GM23338 (cell line): ENCODE measurements at regions not wholly inside any gene's neighbourhood (a gene's known extent, or its start where the extent isn't known, plus 50 kb on each side); places are given as distances from the start of the nearest gene placed in this dataset.

Experiments
- ATAC-seq: fragments of 200-7000 bp; cut with Tn5 transposase; 3 replicates; pipeline ENCODE4 v1.9.1; 2020
- DNase-seq: peaks from one replicate; pipeline ENCODE4 v3.0.0-alpha.2; 2015; ENCODE audit warnings: low spot score
- H2AFZ ChIP-seq: fragments of 200-600 bp; sonication (generic); 2 replicates; pipeline ENCODE4 v1.8.0; 2016; ENCODE audit warnings: antibody characterized with exemption, mild to moderate bottlenecking, moderate library complexity
- H3F3A ChIP-seq: fragments of 200-600 bp; sonication (generic); replicated peaks from 2 replicates; pipeline ENCODE4 v1.8.0; 2017; ENCODE audit warnings: antibody characterized with exemption, mixed run types, low read depth
- H3K27ac ChIP-seq: fragments of 200-600 bp; sonication (generic); 2 replicates; pipeline ENCODE4 v1.6.1; 2016; ENCODE audit warnings: low read depth
- H3K27me3 ChIP-seq: fragments of 200-600 bp; sonication (generic); 2 replicates; pipeline ENCODE4 v1.8.0; 2016; ENCODE audit warnings: mild to moderate bottlenecking, mixed run types, moderate library complexity; ENCODE audit not compliant: insufficient read depth
- H3K36me3 ChIP-seq: fragments of 200-600 bp; sonication (generic); 2 replicates; pipeline ENCODE4 v1.8.0; 2016; ENCODE audit warnings: mild to moderate bottlenecking; ENCODE audit not compliant: insufficient read depth
- H3K4me1 ChIP-seq: fragments of 200-600 bp; sonication (generic); 2 replicates; pipeline ENCODE4 v1.8.0; 2016; ENCODE audit warnings: mild to moderate bottlenecking, moderate library complexity; ENCODE audit not compliant: insufficient read depth
- H3K4me2 ChIP-seq: fragments of 200-600 bp; sonication (generic); 2 replicates; pipeline ENCODE4 v1.7.1; 2017; ENCODE audit warnings: mixed run types
- H3K4me3 ChIP-seq: fragments of 200-600 bp; sonication (generic); 2 replicates; pipeline ENCODE4 v1.6.1; 2016; ENCODE audit warnings: mixed run types
- H3K79me2 ChIP-seq: fragments of 200-600 bp; sonication (generic); replicated peaks from 2 replicates; pipeline ENCODE4 v1.8.0; 2017; ENCODE audit warnings: mild to moderate bottlenecking; ENCODE audit not compliant: insufficient read depth
- H3K9me2 ChIP-seq: fragments of 200-600 bp; sonication (generic); 2 replicates; pipeline ENCODE4 v1.8.0; 2017; ENCODE audit not compliant: insufficient read depth
- H4K20me1 ChIP-seq: fragments of 200-600 bp; sonication (generic); replicated peaks from 2 replicates; pipeline ENCODE4 v1.8.0; 2017; ENCODE audit warnings: mild to moderate bottlenecking; ENCODE audit not compliant: insufficient read depth
- H3K27ac Mint-ChIP-seq: 2 replicates; pipeline ENCODE4 v1.8.0; 2020; ENCODE audit warnings: inconsistent platforms, mild to moderate bottlenecking, moderate library complexity, mixed read lengths
- H3K27me3 Mint-ChIP-seq: 3 replicates; pipeline ENCODE4 v1.8.0; 2022; ENCODE audit warnings: low read depth, mild to moderate bottlenecking, moderate library complexity, mixed read lengths, inconsistent platforms; ENCODE audit not compliant: insufficient read depth, poor library complexity
- H3K36me3 Mint-ChIP-seq: 3 replicates; pipeline ENCODE4 v1.8.0; 2021; ENCODE audit warnings: low read depth, mild to moderate bottlenecking, inconsistent platforms, moderate library complexity, mixed read lengths
- H3K4me1 Mint-ChIP-seq: 3 replicates; pipeline ENCODE4 v1.8.0; 2020; ENCODE audit warnings: mild to moderate bottlenecking, inconsistent platforms, mixed read lengths
- H3K4me3 Mint-ChIP-seq: 3 replicates; pipeline ENCODE4 v1.8.0; 2021; ENCODE audit warnings: moderate library complexity, mild to moderate bottlenecking, inconsistent platforms, mixed read lengths
- H3K9me3 Mint-ChIP-seq: 3 replicates; pipeline ENCODE4 v1.8.0; 2020; ENCODE audit warnings: moderate library complexity, mild to moderate bottlenecking, inconsistent platforms, mixed read lengths
- CREB1 ChIP-seq: fragments of 250-450 bp; sonication (Bioruptor Pico); IDR thresholded peaks from 2 replicates; pipeline ENCODE4 v1.5.0; 2020; ENCODE audit warnings: low read depth, mild to moderate bottlenecking, moderate library complexity
- EZH2 ChIP-seq: fragments of 200-600 bp; sonication (generic); IDR thresholded peaks from one replicate; pipeline ENCODE4 v1.8.0; 2017; ENCODE audit warnings: antibody characterized with exemption, mild to moderate bottlenecking, low read depth; ENCODE audit not compliant: unreplicated experiment
- EZH2phosphoT487 ChIP-seq: fragments of 200-600 bp; sonication (generic); IDR thresholded peaks from one replicate; pipeline ENCODE4 v1.8.1; 2018; ENCODE audit warnings: antibody characterized with exemption; ENCODE audit not compliant: unreplicated experiment
- JUNB ChIP-seq: IDR thresholded peaks from one replicate; pipeline ENCODE4 v1.6.1; 2016; ENCODE audit warnings: antibody characterized with exemption; ENCODE audit not compliant: unreplicated experiment
- NANOG ChIP-seq: IDR thresholded peaks from 2 replicates; pipeline ENCODE4 v1.6.1; 2016; ENCODE audit warnings: antibody characterized with exemption, borderline replicate concordance
- POLR2AphosphoS5 ChIP-seq: IDR thresholded peaks from 2 replicates; pipeline ENCODE4 v1.6.1; 2016; ENCODE audit warnings: antibody characterized with exemption, low read depth
- ZNF114 ChIP-seq: fragments of 250-450 bp; sonication (Bioruptor Pico); IDR thresholded peaks from 2 replicates; pipeline ENCODE4 v1.5.0; 2020; ENCODE audit warnings: mild to moderate bottlenecking, moderate library complexity
- ZNF331 ChIP-seq: fragments of 250-450 bp; sonication (Bioruptor Pico); IDR thresholded peaks from 2 replicates; pipeline ENCODE4 v1.5.0; 2020; ENCODE audit warnings: low read depth, mild to moderate bottlenecking, moderate library complexity
- TF ChIP-seq, protein P1 (sequence below), 2 experiments: fragments of 200-600 bp in 1 of 2; sonication (generic) in 1 of 2; conservative IDR thresholded peaks; 2 replicates each; pipeline versions ENCODE4 v1.5.1 to v1.6.1; 2016 to 2017; ENCODE audit warnings: antibody characterized with exemption in 2 of 2, low read depth in 2 of 2, mild to moderate bottlenecking in 2 of 2, moderate library complexity in 1 of 2
- TF ChIP-seq, protein P2 (sequence below): IDR thresholded peaks from 2 replicates; pipeline ENCODE4 v1.6.1; 2016; ENCODE audit warnings: antibody characterized with exemption
- TF ChIP-seq, protein P3 (sequence below): IDR thresholded peaks from one replicate; pipeline ENCODE4 v1.6.1; 2018; ENCODE audit warnings: antibody characterized with exemption; ENCODE audit not compliant: unreplicated experiment

DNA sequence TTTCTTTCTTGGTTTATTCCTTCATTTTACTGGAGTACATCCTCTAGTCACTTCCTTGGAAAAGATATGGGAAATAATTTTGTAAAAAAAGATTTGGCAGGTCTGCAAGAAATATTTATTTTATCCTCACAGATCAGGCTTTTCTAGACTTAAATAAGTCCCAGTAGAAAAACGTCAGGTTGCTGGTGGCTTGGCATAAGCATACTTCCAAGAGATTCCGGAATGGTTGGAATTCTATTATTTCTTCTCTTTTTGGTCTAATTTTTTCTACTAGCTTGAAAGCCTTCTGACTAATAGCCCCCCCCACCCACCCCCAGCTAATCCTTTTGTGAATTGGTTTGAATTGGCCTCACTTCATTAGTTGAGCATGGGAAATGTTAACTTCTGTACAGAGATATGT is 147.6 kb downstream of the ZIC5 start (continued):
- TF ChIP-seq, protein P1, sequence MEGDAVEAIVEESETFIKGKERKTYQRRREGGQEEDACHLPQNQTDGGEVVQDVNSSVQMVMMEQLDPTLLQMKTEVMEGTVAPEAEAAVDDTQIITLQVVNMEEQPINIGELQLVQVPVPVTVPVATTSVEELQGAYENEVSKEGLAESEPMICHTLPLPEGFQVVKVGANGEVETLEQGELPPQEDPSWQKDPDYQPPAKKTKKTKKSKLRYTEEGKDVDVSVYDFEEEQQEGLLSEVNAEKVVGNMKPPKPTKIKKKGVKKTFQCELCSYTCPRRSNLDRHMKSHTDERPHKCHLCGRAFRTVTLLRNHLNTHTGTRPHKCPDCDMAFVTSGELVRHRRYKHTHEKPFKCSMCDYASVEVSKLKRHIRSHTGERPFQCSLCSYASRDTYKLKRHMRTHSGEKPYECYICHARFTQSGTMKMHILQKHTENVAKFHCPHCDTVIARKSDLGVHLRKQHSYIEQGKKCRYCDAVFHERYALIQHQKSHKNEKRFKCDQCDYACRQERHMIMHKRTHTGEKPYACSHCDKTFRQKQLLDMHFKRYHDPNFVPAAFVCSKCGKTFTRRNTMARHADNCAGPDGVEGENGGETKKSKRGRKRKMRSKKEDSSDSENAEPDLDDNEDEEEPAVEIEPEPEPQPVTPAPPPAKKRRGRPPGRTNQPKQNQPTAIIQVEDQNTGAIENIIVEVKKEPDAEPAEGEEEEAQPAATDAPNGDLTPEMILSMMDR (conservative IDR thresholded peaks at IDR 0.05; ENCODE audit: low read depth in 2 of 2): no peak
- TF ChIP-seq, protein P2, sequence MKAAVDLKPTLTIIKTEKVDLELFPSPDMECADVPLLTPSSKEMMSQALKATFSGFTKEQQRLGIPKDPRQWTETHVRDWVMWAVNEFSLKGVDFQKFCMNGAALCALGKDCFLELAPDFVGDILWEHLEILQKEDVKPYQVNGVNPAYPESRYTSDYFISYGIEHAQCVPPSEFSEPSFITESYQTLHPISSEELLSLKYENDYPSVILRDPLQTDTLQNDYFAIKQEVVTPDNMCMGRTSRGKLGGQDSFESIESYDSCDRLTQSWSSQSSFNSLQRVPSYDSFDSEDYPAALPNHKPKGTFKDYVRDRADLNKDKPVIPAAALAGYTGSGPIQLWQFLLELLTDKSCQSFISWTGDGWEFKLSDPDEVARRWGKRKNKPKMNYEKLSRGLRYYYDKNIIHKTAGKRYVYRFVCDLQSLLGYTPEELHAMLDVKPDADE: no peak
- TF ChIP-seq EZH2 (no peak), NANOG (no peak)
- TF ChIP-seq, protein P3, sequence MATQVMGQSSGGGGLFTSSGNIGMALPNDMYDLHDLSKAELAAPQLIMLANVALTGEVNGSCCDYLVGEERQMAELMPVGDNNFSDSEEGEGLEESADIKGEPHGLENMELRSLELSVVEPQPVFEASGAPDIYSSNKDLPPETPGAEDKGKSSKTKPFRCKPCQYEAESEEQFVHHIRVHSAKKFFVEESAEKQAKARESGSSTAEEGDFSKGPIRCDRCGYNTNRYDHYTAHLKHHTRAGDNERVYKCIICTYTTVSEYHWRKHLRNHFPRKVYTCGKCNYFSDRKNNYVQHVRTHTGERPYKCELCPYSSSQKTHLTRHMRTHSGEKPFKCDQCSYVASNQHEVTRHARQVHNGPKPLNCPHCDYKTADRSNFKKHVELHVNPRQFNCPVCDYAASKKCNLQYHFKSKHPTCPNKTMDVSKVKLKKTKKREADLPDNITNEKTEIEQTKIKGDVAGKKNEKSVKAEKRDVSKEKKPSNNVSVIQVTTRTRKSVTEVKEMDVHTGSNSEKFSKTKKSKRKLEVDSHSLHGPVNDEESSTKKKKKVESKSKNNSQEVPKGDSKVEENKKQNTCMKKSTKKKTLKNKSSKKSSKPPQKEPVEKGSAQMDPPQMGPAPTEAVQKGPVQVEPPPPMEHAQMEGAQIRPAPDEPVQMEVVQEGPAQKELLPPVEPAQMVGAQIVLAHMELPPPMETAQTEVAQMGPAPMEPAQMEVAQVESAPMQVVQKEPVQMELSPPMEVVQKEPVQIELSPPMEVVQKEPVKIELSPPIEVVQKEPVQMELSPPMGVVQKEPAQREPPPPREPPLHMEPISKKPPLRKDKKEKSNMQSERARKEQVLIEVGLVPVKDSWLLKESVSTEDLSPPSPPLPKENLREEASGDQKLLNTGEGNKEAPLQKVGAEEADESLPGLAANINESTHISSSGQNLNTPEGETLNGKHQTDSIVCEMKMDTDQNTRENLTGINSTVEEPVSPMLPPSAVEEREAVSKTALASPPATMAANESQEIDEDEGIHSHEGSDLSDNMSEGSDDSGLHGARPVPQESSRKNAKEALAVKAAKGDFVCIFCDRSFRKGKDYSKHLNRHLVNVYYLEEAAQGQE: no peak

DNA sequence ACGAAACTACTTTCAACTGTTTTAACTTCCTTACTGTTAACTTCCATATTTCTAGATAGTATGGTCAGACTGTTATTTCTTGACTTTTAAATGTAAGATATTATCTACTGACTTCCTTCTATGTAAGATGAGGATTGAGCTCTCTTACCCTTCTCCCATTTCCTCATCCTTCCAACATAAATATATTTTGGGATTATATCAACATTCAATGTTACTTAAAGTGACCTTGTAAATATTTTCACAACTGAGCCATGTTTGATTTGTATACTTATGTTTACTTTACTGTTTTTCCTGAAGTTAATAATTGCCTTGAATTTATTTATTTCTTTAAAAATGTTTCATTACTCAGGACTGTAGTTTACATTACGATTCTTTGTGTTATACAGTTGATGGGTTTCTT is 148.7 kb downstream of the ZIC5 start:
- Histone ChIP-seq H3K27ac (no peak overlapping the region), H4K20me1 (no peaks in the 10 kb centered on the region), H3K4me3 (no peak overlapping the region), H3K9me2 (peaks cover 7% of the 10 kb centered on the region; the same call in 1 of the 2 replicates), H3K4me2 (no peak overlapping the region), H3K4me1 (peaks cover 13% of the 10 kb centered on the region), H2AFZ (no peak overlapping the region), H3K27me3 (no peaks in the 10 kb centered on the region), H3K36me3 (no peaks in the 10 kb centered on the region), H3F3A (peaks cover 3% of the 10 kb centered on the region; the same call in 1 of the 2 replicates), H3K79me2 (no peaks in the 10 kb centered on the region)
- Mint-ChIP-seq H3K36me3 (0 out of 3 replicates have a peak, but pooled peaks cover 3% of the 10 kb centered on the region), H3K27me3 (no peaks in the 10 kb centered on the region), H3K27ac (no peak overlapping the region), H3K9me3 (no peaks in the 10 kb centered on the region), H3K4me1 (peaks cover 24% of the 10 kb centered on the region), H3K4me3 (no peak overlapping the region)
- DNase-seq (no peak), ATAC-seq (no peak)
- TF ChIP-seq POLR2AphosphoS5: no peak
- TF ChIP-seq, protein P1 (conservative IDR thresholded peaks at IDR 0.05; ENCODE audit: low read depth in 2 of 2): no peak
- TF ChIP-seq CREB1 (CRISPR knock-in tag): no peak
- no peak for TF ChIP-seq EZH2
- no peak for TF ChIP-seq JUNB
- no peak for TF ChIP-seq ZNF114
- TF ChIP-seq EZH2phosphoT487: no peak
- no peak for TF ChIP-seq ZNF331 (CRISPR knock-in tag)
- TF ChIP-seq, protein P3: no peak
